AG09309 (cell line): ENCODE measurements at regions not wholly inside any gene's neighbourhood (a gene's known extent, or its start where the extent isn't known, plus 50 kb on each side); places are given as distances from the start of the nearest gene placed in this dataset.

Experiments used
- DNase-seq: peaks from one replicate; pipeline ENCODE4 v3.0.0-alpha.2; 2010; ENCODE audit warnings: low read depth
- H3K4me3 ChIP-seq: 2 replicates; pipeline ENCODE4 v1.5.1; 2011; ENCODE audit warnings: mild to moderate bottlenecking, low read depth, low read length, moderate library complexity; ENCODE audit not compliant: control insufficient read depth
- CTCF ChIP-seq: IDR thresholded peaks from 2 replicates; pipeline ENCODE4 v1.5.1; 2011; ENCODE audit warnings: mild to moderate bottlenecking, low read depth, low read length, inconsistent platforms; ENCODE audit not compliant: insufficient read depth, control insufficient read depth; ENCODE audit errors: missing control alignments

GRCh38 chr5:61771062-61771461, 439.0 kb downstream of the ZSWIM6 start:
- no peak for DNase-seq
- no peak overlapping the region for H3K4me3 ChIP-seq
- no peak for TF ChIP-seq CTCF

GRCh38 chr5:61771808-61772207, 439.8 kb downstream of the ZSWIM6 start:
- no peak for TF ChIP-seq CTCF
- no peak for DNase-seq
- H3K4me3 ChIP-seq: no peak overlapping the region

- DNase-seq: no peak
- H3K4me3 ChIP-seq: no peak overlapping the region
- no peak for TF ChIP-seq CTCF
Observed at GRCh38 chr5:61775901-61776300, 443.8 kb downstream of the ZSWIM6 start.

- DNase-seq: no peak
- TF ChIP-seq CTCF: no peak
- H3K4me3 ChIP-seq: no peak overlapping the region
Observed at GRCh38 chr5:61777292-61777691, 445.2 kb downstream of the ZSWIM6 start.

GRCh38 chr5:61779743-61780142, 447.7 kb downstream of the ZSWIM6 start:
- H3K4me3 ChIP-seq: no peak overlapping the region
- no peak for DNase-seq
- TF ChIP-seq CTCF: no peak

- DNase-seq: no peak
- no peak for TF ChIP-seq CTCF
Observed at GRCh38 chr5:61783481-61783880, 451.4 kb downstream of the ZSWIM6 start.

GRCh38 chr5:61784341-61784740, 452.3 kb downstream of the ZSWIM6 start:
- no peak overlapping the region for H3K4me3 ChIP-seq
- no peak for DNase-seq
- TF ChIP-seq CTCF: no peak

More at GRCh38 chr5:61783481-61783880, 451.4 kb downstream of the ZSWIM6 start:
- H3K4me3 ChIP-seq: no peak overlapping the region
